HepG2 (cell line): ENCODE measurements at regions not wholly inside any gene's neighbourhood (a gene's known extent, or its start where the extent isn't known, plus 50 kb on each side); places are given as distances from the start of the nearest gene placed in this dataset.

Source experiments
- ATAC-seq: fragments of 200-7000 bp; cut with Tn5 transposase; 3 replicates; pipeline ENCODE4 v1.9.1; 2020; ENCODE audit warnings: mild to moderate bottlenecking, moderate library complexity
- BruUV-seq: library from RNA; stranded (reverse); fragments of 400-500 nt; replicated peaks from 2 replicates; lab custom pipeline; 2021; lab: Mats Ljungman, UMichigan
- CTCF ChIA-PET: fragments of 300-600 bp; formaldehyde crosslinking; extraction: SDS; loops from one replicate; lab custom pipeline; 2021; ENCODE audit warnings: low total read pairs, inconsistent platforms, low intra/inter-chr PET ratio; lab: Yijun Ruan, JAX
- POLR2A ChIA-PET: fragments of 350-600 bp; sonication (Branson Sonifier 250); formaldehyde crosslinking; loops from one replicate; lab custom pipeline; 2020; ENCODE audit warnings: antibody characterized with exemption, inconsistent platforms; lab: Yijun Ruan, JAX
- DNase-seq: peaks from one replicate; pipeline ENCODE4 v3.0.0-alpha.2; 2015; ENCODE audit warnings: low spot score
- FAIRE-seq: peaks from 3 replicates; lab custom pipeline; 2011; peaks lifted over from hg19 to GRCh38; lab: Jason Lieb, UNC
- H2AFZ ChIP-seq: one replicate; pipeline ENCODE4 v1.6.1; 2011; ENCODE audit warnings: low read length, inconsistent platforms
- H3K27ac ChIP-seq: fragments of 300-600 bp; 3 replicates; pipeline ENCODE4 v1.8.0; 2011; ENCODE audit warnings: mixed run types, mild to moderate bottlenecking, mixed read lengths, low read length, inconsistent platforms; ENCODE audit not compliant: insufficient read depth; ENCODE audit errors: extremely low read length
- H3K27me3 ChIP-seq, 2 experiments: fragments of 200-600 bp in 1 of 2; 2 replicates in 1 of 2; 3 replicates in 1 of 2; pipeline versions ENCODE4 v1.6.0 to v1.8.0; 2011; ENCODE audit warnings: low read length in 2 of 2, mild to moderate bottlenecking in 2 of 2, moderate library complexity in 2 of 2, inconsistent platforms in 1 of 2; ENCODE audit not compliant: insufficient read depth in 2 of 2, control insufficient read depth in 1 of 2
- H3K36me3 ChIP-seq, 2 experiments: fragments of 200-600 bp in 1 of 2; replicated peaks in 1 of 2; 2 replicates in 1 of 2; 3 replicates in 1 of 2; pipeline versions ENCODE4 v1.5.1 to v1.8.0; 2011; ENCODE audit warnings: low read length in 2 of 2, inconsistent platforms in 1 of 2; ENCODE audit not compliant: insufficient read depth in 2 of 2, control insufficient read depth in 1 of 2
- H3K4me1 ChIP-seq: 2 replicates; pipeline ENCODE4 v1.5.1; 2012; ENCODE audit warnings: low read length, inconsistent platforms; ENCODE audit not compliant: insufficient read depth
- H3K4me2 ChIP-seq: 2 replicates; pipeline ENCODE4 v1.6.0; 2011; ENCODE audit warnings: low read depth, low read length, inconsistent platforms
- H3K4me3 ChIP-seq, 3 experiments: fragments of 200-600 bp in 1 of 3; sonication (generic), shearing (Covaris generic) in 1 of 3; replicated peaks in 1 of 3; 2 replicates each; pipeline ENCODE4 v1.5.1; 2011 to 2016; ENCODE audit warnings: low read length in 3 of 3, inconsistent platforms in 2 of 3, low read depth in 2 of 3, mild to moderate bottlenecking in 2 of 3, control low read depth in 1 of 3, mixed read lengths in 1 of 3; ENCODE audit not compliant: insufficient read depth in 1 of 3
- H3K79me2 ChIP-seq: one replicate; pipeline ENCODE4 v1.6.1; 2011; ENCODE audit warnings: low read length, inconsistent platforms; ENCODE audit not compliant: insufficient read depth
- H3K9ac ChIP-seq: 2 replicates; pipeline ENCODE4 v1.6.0; 2011; ENCODE audit warnings: mild to moderate bottlenecking, low read depth, low read length, inconsistent platforms; ENCODE audit not compliant: insufficient read depth
- H3K9me3 ChIP-seq: 2 replicates; pipeline ENCODE4 v1.5.1; 2012; ENCODE audit warnings: mild to moderate bottlenecking, low read length
- H4K20me1 ChIP-seq: 2 replicates; pipeline ENCODE4 v1.6.0; 2011; ENCODE audit warnings: inconsistent platforms, mild to moderate bottlenecking, low read length, moderate library complexity; ENCODE audit not compliant: insufficient read depth
- HMGXB3 ChIP-seq: sonication (generic); formaldehyde crosslinking; IDR thresholded peaks from 2 replicates; pipeline ENCODE4 v1.4.0; 2020; ENCODE audit warnings: missing genetic modification reagents, borderline replicate concordance
- PLSCR1 ChIP-seq: sonication (generic); formaldehyde crosslinking; IDR thresholded peaks from 2 replicates; pipeline ENCODE4 v1.5.0; 2020; ENCODE audit warnings: missing genetic modification reagents, mild to moderate bottlenecking, borderline replicate concordance
- SP140L ChIP-seq: sonication (generic); formaldehyde crosslinking; IDR thresholded peaks from 2 replicates; pipeline ENCODE4 v1.4.0; 2020; ENCODE audit warnings: missing genetic modification reagents, borderline replicate concordance
- SRF ChIP-seq: IDR thresholded peaks from 2 replicates; pipeline ENCODE4 v1.6.1; 2011; ENCODE audit warnings: mild to moderate bottlenecking, low read depth, low read length, moderate library complexity
- THRA ChIP-seq: sonication (generic); formaldehyde crosslinking; IDR thresholded peaks from 2 replicates; pipeline ENCODE4 v1.4.0; 2020; ENCODE audit warnings: missing genetic modification reagents, borderline replicate concordance
- ZKSCAN8 ChIP-seq: IDR thresholded peaks from 2 replicates; pipeline ENCODE4 v1.6.1; 2016; ENCODE audit warnings: borderline replicate concordance, missing genetic modification reagents, missing compliant biosample characterization
- ZNF333 ChIP-seq: sonication (generic); formaldehyde crosslinking; IDR thresholded peaks from 2 replicates; pipeline ENCODE4 v1.4.0; 2020; ENCODE audit warnings: mild to moderate bottlenecking, missing genetic modification reagents, borderline replicate concordance
- ZNF430 ChIP-seq: sonication (generic); formaldehyde crosslinking; IDR thresholded peaks from 2 replicates; pipeline ENCODE4 v1.9.0; 2021; ENCODE audit warnings: mild to moderate bottlenecking, missing genetic modification reagents
- ZNF720 ChIP-seq: sonication (generic); formaldehyde crosslinking; IDR thresholded peaks from 2 replicates; pipeline ENCODE4 v1.4.0; 2020; ENCODE audit warnings: missing genetic modification reagents
- WGBS: methylation state at CpG from one replicate; pipeline ENCODE4 v1.1.6; 2017; ENCODE audit warnings: low lambda C conversion rate; 5-methylcytosine and 5-hydroxymethylcytosine counted together
- in situ Hi-C: cut with HindIII; loops from 2 replicates; pipeline ENCODE4 v1.10.0; 2017; ENCODE audit warnings: low pct_unique_long_range_greater_than_20kb; ENCODE audit not compliant: extremely low pct_ligation_motif_present
- intact Hi-C: fragments of 100-400 bp; cut with micrococcal nuclease; formaldehyde crosslinking; loops from one replicate; pipeline ENCODE4 v1.10.0; 2022; ENCODE audit not compliant: unreplicated experiment
- TF ChIP-seq, protein P1 (sequence below): sonication (generic); formaldehyde crosslinking; IDR thresholded peaks from 2 replicates; pipeline ENCODE4 v1.5.0; 2020; ENCODE audit warnings: missing genetic modification reagents
- TF ChIP-seq, protein P2 (sequence below): sonication (generic); formaldehyde crosslinking; IDR thresholded peaks from 2 replicates; pipeline ENCODE4 v1.4.0; 2020; ENCODE audit warnings: missing genetic modification reagents
- TF ChIP-seq, protein P3 (sequence below): sonication (generic); formaldehyde crosslinking; IDR thresholded peaks from 2 replicates; pipeline ENCODE4 v1.5.0; 2020; ENCODE audit warnings: mild to moderate bottlenecking, missing genetic modification reagents

- POLR2A ChIA-PET, result no interaction called here
- H3K27ac ChIP-seq, result no peak overlapping the region
- H3K4me1 ChIP-seq, result no peaks in the 10 kb centered on the region
- 0 out of 2 replicates have a peak, but pooled peaks cover 9% of the 10 kb centered on the region for H3K9me3 ChIP-seq
- no peak overlapping the region for H3K9ac ChIP-seq
- no TSS peak for BruUV-seq
- H4K20me1 ChIP-seq, result no peaks in the 10 kb centered on the region
- in situ Hi-C loops (no loop called here), intact Hi-C loops (no loop called here)
- WGBS, result 7% methylated on average over 3 of the region's 3 CpGs
- FAIRE-seq (no peak), DNase-seq (no peak), ATAC-seq (no peak)
- no peaks in the 10 kb centered on the region for H3K36me3 ChIP-seq
- H3K79me2 ChIP-seq, result no peaks in the 10 kb centered on the region
- H3K4me2 ChIP-seq, result no peak overlapping the region
- H3K4me3 ChIP-seq, result no peak overlapping the region
- no peak overlapping the region for H2AFZ ChIP-seq
- CTCF ChIA-PET, result no interaction called here
- H3K27me3 ChIP-seq, result no peaks in the 10 kb centered on the region
- no peak for TF ChIP-seq THRA (CRISPR knock-in tag)
- TF ChIP-seq SRF, result no peak
- TF ChIP-seq HMGXB3, result no peak
- TF ChIP-seq SP140L (CRISPR knock-in tag), result no peak
- no peak for TF ChIP-seq PLSCR1 (CRISPR knock-in tag)
- TF ChIP-seq ZNF720 (CRISPR knock-in tag), result no peak
- TF ChIP-seq, protein P1, sequence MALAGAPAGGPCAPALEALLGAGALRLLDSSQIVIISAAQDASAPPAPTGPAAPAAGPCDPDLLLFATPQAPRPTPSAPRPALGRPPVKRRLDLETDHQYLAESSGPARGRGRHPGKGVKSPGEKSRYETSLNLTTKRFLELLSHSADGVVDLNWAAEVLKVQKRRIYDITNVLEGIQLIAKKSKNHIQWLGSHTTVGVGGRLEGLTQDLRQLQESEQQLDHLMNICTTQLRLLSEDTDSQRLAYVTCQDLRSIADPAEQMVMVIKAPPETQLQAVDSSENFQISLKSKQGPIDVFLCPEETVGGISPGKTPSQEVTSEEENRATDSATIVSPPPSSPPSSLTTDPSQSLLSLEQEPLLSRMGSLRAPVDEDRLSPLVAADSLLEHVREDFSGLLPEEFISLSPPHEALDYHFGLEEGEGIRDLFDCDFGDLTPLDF, result no peak
- TF ChIP-seq, protein P2, sequence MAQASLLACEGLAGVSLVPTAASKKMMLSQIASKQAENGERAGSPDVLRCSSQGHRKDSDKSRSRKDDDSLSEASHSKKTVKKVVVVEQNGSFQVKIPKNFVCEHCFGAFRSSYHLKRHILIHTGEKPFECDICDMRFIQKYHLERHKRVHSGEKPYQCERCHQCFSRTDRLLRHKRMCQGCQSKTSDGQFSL (CRISPR knock-in tag), result no peak
- no peak for TF ChIP-seq ZKSCAN8 (CRISPR knock-in tag)
- TF ChIP-seq, protein P3, sequence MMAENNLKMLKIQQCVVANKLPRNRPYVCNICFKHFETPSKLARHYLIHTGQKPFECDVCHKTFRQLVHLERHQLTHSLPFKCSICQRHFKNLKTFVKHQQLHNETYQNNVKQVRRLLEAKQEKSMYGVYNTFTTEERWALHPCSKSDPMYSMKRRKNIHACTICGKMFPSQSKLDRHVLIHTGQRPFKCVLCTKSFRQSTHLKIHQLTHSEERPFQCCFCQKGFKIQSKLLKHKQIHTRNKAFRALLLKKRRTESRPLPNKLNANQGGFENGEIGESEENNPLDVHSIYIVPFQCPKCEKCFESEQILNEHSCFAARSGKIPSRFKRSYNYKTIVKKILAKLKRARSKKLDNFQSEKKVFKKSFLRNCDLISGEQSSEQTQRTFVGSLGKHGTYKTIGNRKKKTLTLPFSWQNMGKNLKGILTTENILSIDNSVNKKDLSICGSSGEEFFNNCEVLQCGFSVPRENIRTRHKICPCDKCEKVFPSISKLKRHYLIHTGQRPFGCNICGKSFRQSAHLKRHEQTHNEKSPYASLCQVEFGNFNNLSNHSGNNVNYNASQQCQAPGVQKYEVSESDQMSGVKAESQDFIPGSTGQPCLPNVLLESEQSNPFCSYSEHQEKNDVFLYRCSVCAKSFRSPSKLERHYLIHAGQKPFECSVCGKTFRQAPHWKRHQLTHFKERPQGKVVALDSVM (CRISPR knock-in tag), result no peak
- no peak for TF ChIP-seq ZNF430 (CRISPR knock-in tag)
- no peak for TF ChIP-seq ZNF333 (CRISPR knock-in tag)
Observed at GRCh38 chr7:89797965-89798598, 356.2 kb upstream of the STEAP1 start.
